ENCODE measurements at regions not wholly inside any gene's neighbourhood (a gene's known extent, or its start where the extent isn't known, plus 50 kb on each side); places are given as distances from the start of the nearest gene placed in this dataset.

- H3K4me2 ChIP-seq = no peak overlapping the region
- ChIA-PET POLR2A (ENCODE audit: unreplicated experiment) (no interaction called here), CTCF (no interaction called here)
- intact Hi-C loops (cut with micrococcal nuclease; ENCODE audit: unreplicated experiment) = no loop called here
- H3K9me3 ChIP-seq (ENCODE audit: insufficient read depth, low read depth) = no peaks in the 10 kb centered on the region
- no peaks in the 10 kb centered on the region for H3K79me2 ChIP-seq (ENCODE audit: low read depth)
- H3K9me2 ChIP-seq (ENCODE audit: insufficient read depth) = no peaks in the 10 kb centered on the region
- no peak for TF ChIP-seq EZH2 (IDR thresholded peaks at IDR 0.05; ENCODE audit: low read depth)
- TF ChIP-seq CTCF (conservative IDR thresholded peaks at IDR 0.05) = no peak
- BruUV-seq (replicated peaks) = no TSS peak
- no peak for DNase-seq
- no peaks in the 10 kb centered on the region for H3K27me3 ChIP-seq (ENCODE audit: insufficient read depth, low read depth)
- no peaks in the 10 kb centered on the region for H3K4me1 ChIP-seq (replicated peaks; ENCODE audit: insufficient read depth)
- no peak overlapping the region for H3K4me3 ChIP-seq
- no peaks in the 10 kb centered on the region for H3F3A ChIP-seq (ENCODE audit: insufficient read depth, low read depth)
- no peak overlapping the region for H3K27ac ChIP-seq
- H3K36me3 ChIP-seq (ENCODE audit: low read depth) = no peaks in the 10 kb centered on the region
- no peaks in the 10 kb centered on the region for H4K20me1 ChIP-seq (ENCODE audit: insufficient read depth)
- H2AFZ ChIP-seq = no peak overlapping the region
Measured at GRCh38 chr3:118813472-118813871, 221.2 kb downstream of the IGSF11 start.

GRCh38 chr3:118817748-118818165 lies 216.9 kb downstream of the IGSF11 start:
- no peak overlapping the region for H3K4me2 ChIP-seq
- H3K27ac ChIP-seq = no peak overlapping the region
- H3K27me3 ChIP-seq (ENCODE audit: insufficient read depth, low read depth) = no peaks in the 10 kb centered on the region
- H3K79me2 ChIP-seq (ENCODE audit: low read depth) = no peaks in the 10 kb centered on the region
- H3K4me1 ChIP-seq (replicated peaks; ENCODE audit: insufficient read depth) = no peaks in the 10 kb centered on the region
- intact Hi-C loops (cut with micrococcal nuclease; ENCODE audit: unreplicated experiment) = loop anchor here (1.0 to 5.0 kb wide), 2 partner anchors 1760 to 1798 kb away; no protein-coding TSS in a partner anchor
- no TSS peak for BruUV-seq (replicated peaks)
- CTCF ChIA-PET = no interaction called here
- no peak overlapping the region for H3K4me3 ChIP-seq
- no peaks in the 10 kb centered on the region for H4K20me1 ChIP-seq (ENCODE audit: insufficient read depth)
- H2AFZ ChIP-seq = no peak overlapping the region
- no peaks in the 10 kb centered on the region for H3K9me3 ChIP-seq (ENCODE audit: insufficient read depth, low read depth)
- DNase-seq = peak in 1 of 2 experiments; percentile 25
- H3K9me2 ChIP-seq (ENCODE audit: insufficient read depth) = no peaks in the 10 kb centered on the region
- POLR2A ChIA-PET (ENCODE audit: unreplicated experiment) = no interaction called here
- no peaks in the 10 kb centered on the region for H3K36me3 ChIP-seq (ENCODE audit: low read depth)
- TF ChIP-seq EZH2 (IDR thresholded peaks at IDR 0.05; ENCODE audit: low read depth) (no peak), CTCF (conservative IDR thresholded peaks at IDR 0.05) (peak; percentile 88)
- no peaks in the 10 kb centered on the region for H3F3A ChIP-seq (ENCODE audit: insufficient read depth, low read depth)

GRCh38 chr3:118818386-118818785 lies 216.3 kb downstream of the IGSF11 start:
- CTCF ChIA-PET = no interaction called here
- no peaks in the 10 kb centered on the region for H3F3A ChIP-seq (ENCODE audit: insufficient read depth, low read depth)
- H3K4me1 ChIP-seq (replicated peaks; ENCODE audit: insufficient read depth) = no peaks in the 10 kb centered on the region
- H3K4me3 ChIP-seq = no peak overlapping the region
- POLR2A ChIA-PET (ENCODE audit: unreplicated experiment) = no interaction called here
- DNase-seq = no peak
- H4K20me1 ChIP-seq (ENCODE audit: insufficient read depth) = no peaks in the 10 kb centered on the region
- H3K4me2 ChIP-seq = no peak overlapping the region
- no peaks in the 10 kb centered on the region for H3K79me2 ChIP-seq (ENCODE audit: low read depth)
- H3K27me3 ChIP-seq (ENCODE audit: insufficient read depth, low read depth) = no peaks in the 10 kb centered on the region
- H3K9me3 ChIP-seq (ENCODE audit: insufficient read depth, low read depth) = no peaks in the 10 kb centered on the region
- H2AFZ ChIP-seq = 0 out of 2 replicates have a peak overlapping the region, but pooled peaks have one; percentile 55
- no peak overlapping the region for H3K27ac ChIP-seq
- no peak for TF ChIP-seq EZH2 (IDR thresholded peaks at IDR 0.05; ENCODE audit: low read depth)
- no peak for TF ChIP-seq CTCF (conservative IDR thresholded peaks at IDR 0.05)
- no peaks in the 10 kb centered on the region for H3K9me2 ChIP-seq (ENCODE audit: insufficient read depth)
- no peaks in the 10 kb centered on the region for H3K36me3 ChIP-seq (ENCODE audit: low read depth)
- BruUV-seq (replicated peaks) = no TSS peak
- intact Hi-C loops (cut with micrococcal nuclease; ENCODE audit: unreplicated experiment) = loop anchor here (5.0 kb wide), 1 partner anchor 1761 kb away; no protein-coding TSS in a partner anchor

Measured in PC-9 (cell line).